Myocyte (in vitro differentiated cells): ENCODE measurements at regions not wholly inside any gene's neighbourhood (a gene's known extent, or its start where the extent isn't known, plus 50 kb on each side); places are given as distances from the start of the nearest gene placed in this dataset.
"Not testable (repeated sequence)": the region's sequence is repeated elsewhere in the genome, so short reads cannot be mapped to it uniquely, and the experiment has no call there.

Experiments
- DNase-seq: peaks from one replicate; pipeline ENCODE4 v3.0.0-alpha.2; 2012; ENCODE audit warnings: low read depth

GRCh38 chr17:30589431-30589830, 112.2 kb downstream of the GOSR1 start:
- no peak for DNase-seq

DNA sequence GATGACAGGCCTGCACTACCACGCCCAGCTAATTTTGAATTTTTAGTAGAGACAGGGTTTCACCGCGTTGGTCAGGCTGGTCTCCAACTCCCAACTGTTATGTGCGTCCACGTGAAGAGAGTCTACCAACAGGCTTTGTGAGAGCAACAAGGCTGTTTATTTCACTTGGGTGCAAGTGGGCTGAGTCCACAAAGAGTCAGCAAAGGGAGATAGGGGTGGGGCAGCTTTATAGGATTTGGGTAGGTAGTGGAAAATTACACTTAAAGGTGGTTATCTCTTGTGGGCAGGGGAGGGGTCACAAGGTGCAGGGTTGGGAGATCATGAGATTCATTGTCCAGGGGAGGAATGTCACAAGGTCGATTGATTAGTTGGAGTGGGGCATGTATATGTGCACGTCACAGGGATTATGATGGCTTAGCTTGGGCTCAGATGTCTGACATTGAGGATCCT, 111.6 kb downstream of the GOSR1 start:
- DNase-seq, result no peak

- DNase-seq, result peak; percentile 15
Observed at GRCh38 chr17:30586818-30587595, 109.8 kb downstream of the GOSR1 start.

DNA sequence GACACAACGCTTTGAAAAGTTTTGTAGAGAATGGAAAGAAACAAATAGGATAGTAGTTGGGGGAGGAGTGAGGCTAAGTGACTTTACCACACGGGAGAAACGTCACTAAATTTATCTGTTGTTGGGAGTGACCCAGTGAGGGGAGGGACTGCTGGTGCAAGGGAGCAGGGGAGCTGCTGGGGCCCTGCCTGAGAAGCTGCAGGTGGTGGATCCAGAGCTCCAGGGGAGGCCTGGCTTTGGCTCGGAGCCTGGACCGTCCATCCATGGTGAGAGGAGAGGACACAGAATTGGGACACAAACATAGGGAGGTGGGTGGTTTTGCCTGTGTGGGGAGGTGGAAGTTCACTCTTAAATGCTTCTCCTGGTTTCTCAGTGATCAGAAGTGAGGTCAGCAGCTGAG, 107.6 kb downstream of the GOSR1 start:
- DNase-seq, result no peak

- DNase-seq, result no peak
Observed at GRCh38 chr17:30580916-30581315, 103.7 kb downstream of the GOSR1 start.

- no peak for DNase-seq
Observed at GRCh38 chr17:30579610-30580315, 102.6 kb downstream of the GOSR1 start.

DNA sequence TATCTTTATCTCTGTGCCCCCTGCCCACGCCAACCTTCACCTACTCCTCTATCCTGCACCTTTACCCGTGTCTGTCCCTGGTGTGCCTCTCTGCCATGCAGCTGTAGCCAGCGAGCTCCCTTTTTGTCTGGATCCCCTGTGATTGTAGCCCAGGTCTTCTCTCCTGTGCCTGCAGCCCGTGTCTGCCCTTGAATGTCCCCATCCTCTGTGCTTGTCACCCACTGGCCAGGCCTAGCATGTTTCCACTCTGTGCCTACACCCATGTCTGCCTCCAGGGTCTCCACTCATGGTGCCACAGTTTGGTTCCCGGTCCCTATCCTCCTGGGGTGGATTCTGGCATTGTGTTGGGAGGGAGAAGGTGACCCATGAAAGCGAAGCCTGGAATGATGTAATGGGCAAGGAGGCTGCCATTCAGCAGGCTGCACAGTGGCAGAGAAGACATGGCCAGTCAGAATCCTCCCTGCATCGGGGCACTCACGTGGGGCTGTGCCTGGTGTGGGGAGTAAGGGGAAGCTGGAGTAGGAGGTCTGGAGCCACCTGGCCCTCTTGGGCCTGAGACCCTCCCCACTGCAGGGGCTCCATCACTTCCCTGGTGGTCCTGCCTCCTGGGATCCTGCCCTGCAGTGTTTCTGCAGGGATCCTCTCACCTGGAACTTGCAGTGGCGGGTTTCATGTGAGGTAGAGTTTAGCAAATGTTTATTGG, 101.0 kb downstream of the GOSR1 start:
- not testable (repeated sequence) for DNase-seq
